ENCODE measurements at regions not wholly inside any gene's neighbourhood (a gene's known extent, or its start where the extent isn't known, plus 50 kb on each side); places are given as distances from the start of the nearest gene placed in this dataset.

DNA sequence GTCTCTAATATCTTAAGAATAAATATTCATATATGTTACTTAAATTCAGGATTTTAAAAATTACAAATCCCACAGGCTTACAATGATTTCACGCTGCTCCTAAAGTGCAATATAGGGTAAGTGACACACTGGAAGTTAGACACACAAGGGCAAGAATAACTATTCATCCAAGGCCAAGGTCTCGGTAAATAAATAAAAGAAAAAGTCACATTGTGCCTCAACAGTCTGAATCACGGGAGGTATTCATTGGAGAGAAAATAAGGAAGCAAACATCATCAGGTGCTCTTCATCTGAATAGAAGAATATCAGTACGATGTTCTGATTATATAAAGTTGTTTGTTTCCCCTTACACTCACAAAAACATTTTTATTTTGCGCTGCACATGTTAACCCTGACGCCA lies 820.2 kb downstream of the TRIB2 start (continued):
- TF ChIP-seq THYN1 (CRISPR knock-in tag; IDR thresholded peaks at IDR 0.05; ENCODE audit: borderline replicate concordance, low read depth) (no peak), IKZF1 (IDR thresholded peaks at IDR 0.05) (no peak), BATF2 (CRISPR knock-in tag; IDR thresholded peaks at IDR 0.05) (no peak), ZNF343 (CRISPR knock-in tag; IDR thresholded peaks at IDR 0.05) (no peak), SRSF9 (IDR thresholded peaks at IDR 0.05; ENCODE audit: borderline replicate concordance, insufficient read depth, low read depth, low read length, poor library complexity, severe bottlenecking) (no peak), NFKBIZ (CRISPR knock-in tag; IDR thresholded peaks at IDR 0.05) (no peak), CHCHD3 (CRISPR knock-in tag; IDR thresholded peaks at IDR 0.05) (no peak)

DNA sequence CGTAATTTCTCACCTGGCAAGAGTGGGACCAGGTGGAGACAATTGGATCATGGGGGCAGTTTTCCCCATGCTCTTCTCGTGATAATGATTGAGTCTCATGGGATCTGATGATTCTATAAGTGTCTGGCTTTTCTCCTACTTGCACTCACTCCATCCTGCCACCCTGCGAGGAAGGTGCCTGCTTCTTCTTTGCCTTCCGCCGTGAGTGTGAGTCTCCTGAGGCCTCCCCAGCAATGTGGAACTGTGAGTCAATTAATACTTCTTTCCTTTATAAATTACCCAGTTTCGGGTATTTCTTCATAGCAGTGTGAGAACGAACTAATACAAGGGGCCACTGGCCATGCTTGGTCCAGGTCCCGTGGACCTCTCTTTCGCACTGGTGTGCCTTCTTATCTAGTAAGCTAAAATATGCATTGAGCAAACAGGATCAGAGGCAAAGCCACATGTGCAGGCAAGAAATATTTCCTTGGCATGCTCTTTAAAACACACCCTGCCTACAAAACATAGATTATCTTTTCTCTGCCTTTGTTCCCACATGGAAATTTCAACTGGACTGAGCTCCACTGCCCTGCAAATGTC lies 821.1 kb downstream of the TRIB2 start:
- Histone ChIP-seq H3K27ac (ENCODE audit: extremely low read length, insufficient read depth, low read length) (no peak overlapping the region), H3K36me3 (replicated peaks in 1 of 2; ENCODE audit: control insufficient read depth in 1 of 2, insufficient read depth in 2 of 2, low read length in 2 of 2) (no peaks in the 10 kb centered on the region), H3K4me1 (ENCODE audit: insufficient read depth, low read length) (peaks cover 16% of the 10 kb centered on the region; the same call in 1 of the 2 replicates), H4K20me1 (ENCODE audit: insufficient read depth, low read length) (no peaks in the 10 kb centered on the region), H3K4me3 (replicated peaks in 1 of 3; ENCODE audit: insufficient read depth in 1 of 3, low read depth in 2 of 3, low read length in 3 of 3) (peak overlapping the region; percentile 20 to 37 (median 30); a peak in 5 of 6 replicates), H3K9ac (ENCODE audit: insufficient read depth, low read depth, low read length) (0 out of 2 replicates have a peak overlapping the region, but pooled peaks have one; percentile 15), H3K9me3 (ENCODE audit: low read length) (peaks cover 68% of the 10 kb centered on the region), H2AFZ (ENCODE audit: low read length) (no peak overlapping the region), H3K4me2 (ENCODE audit: low read depth, low read length) (peak overlapping the region; percentile 48), H3K79me2 (ENCODE audit: insufficient read depth, low read length) (peaks cover 2% of the 10 kb centered on the region), H3K27me3 (ENCODE audit: control insufficient read depth in 1 of 2, insufficient read depth in 2 of 2, low read length in 2 of 2) (no peaks in the 10 kb centered on the region; a peak in 1 of 5 replicates)
- no peak for FAIRE-seq
- CTCF ChIA-PET (ENCODE audit: low intra/inter-chr PET ratio, low total read pairs) = no interaction called here
- peak; percentile 52 for ATAC-seq
- TSS peak; percentile 84 for BruUV-seq (replicated peaks)
- peak; percentile 42 for DNase-seq (ENCODE audit: low spot score)
- intact Hi-C loops (cut with micrococcal nuclease; ENCODE audit: unreplicated experiment) = no loop called here
- in situ Hi-C loops (cut with HindIII; ENCODE audit: extremely low pct_ligation_motif_present, low pct_unique_long_range_greater_than_20kb) = no loop called here
- 21% methylated on average over 9 of the region's 9 CpGs for WGBS (ENCODE audit: low lambda C conversion rate)
- POLR2A ChIA-PET = no interaction called here
- TF ChIP-seq ZNF879 (CRISPR knock-in tag; IDR thresholded peaks at IDR 0.05) (no peak), ZNF562 (CRISPR knock-in tag; IDR thresholded peaks at IDR 0.05; ENCODE audit: borderline replicate concordance) (no peak), SNAI1 (CRISPR knock-in tag; IDR thresholded peaks at IDR 0.05; ENCODE audit: borderline replicate concordance) (no peak), DRAP1 (CRISPR knock-in tag; IDR thresholded peaks at IDR 0.05) (no peak), ZNF431 (CRISPR knock-in tag; IDR thresholded peaks at IDR 0.05; ENCODE audit: borderline replicate concordance, low read depth) (no peak), ZNF530 (CRISPR knock-in tag; IDR thresholded peaks at IDR 0.05; ENCODE audit: low read depth) (no peak), ZNF101 (CRISPR knock-in tag; IDR thresholded peaks at IDR 0.05; ENCODE audit: borderline replicate concordance, low read depth) (no peak), NR2C2 (CRISPR knock-in tag; IDR thresholded peaks at IDR 0.05; ENCODE audit: borderline replicate concordance) (no peak), ZC3H4 (CRISPR knock-in tag; IDR thresholded peaks at IDR 0.05; ENCODE audit: borderline replicate concordance) (no peak), ZBTB42 (CRISPR knock-in tag; IDR thresholded peaks at IDR 0.05) (no peak), SIX4 (CRISPR knock-in tag; IDR thresholded peaks at IDR 0.05) (no peak), CBX5 (CRISPR knock-in tag; IDR thresholded peaks at IDR 0.05; ENCODE audit: borderline replicate concordance) (no peak), PAF1 (CRISPR knock-in tag; IDR thresholded peaks at IDR 0.05) (no peak), THAP7 (CRISPR knock-in tag; IDR thresholded peaks at IDR 0.05) (no peak)
- TF ChIP-seq, protein P1, sequence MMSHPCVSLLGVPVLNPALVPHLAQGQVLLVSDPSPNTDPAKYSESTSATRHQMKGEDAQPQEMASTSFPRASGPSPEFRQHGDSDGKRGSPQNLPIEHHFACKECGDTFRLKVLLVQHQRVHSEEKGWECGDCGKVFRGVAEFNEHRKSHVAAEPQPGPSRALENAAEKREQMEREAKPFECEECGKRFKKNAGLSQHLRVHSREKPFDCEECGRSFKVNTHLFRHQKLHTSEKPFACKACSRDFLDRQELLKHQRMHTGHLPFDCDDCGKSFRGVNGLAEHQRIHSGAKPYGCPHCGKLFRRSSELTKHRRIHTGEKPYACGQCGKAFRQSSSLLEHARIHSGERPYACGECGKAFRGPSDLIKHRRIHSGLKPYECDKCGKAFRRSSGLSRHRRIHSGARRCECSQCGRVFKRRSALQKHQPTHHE (CRISPR knock-in tag; IDR thresholded peaks at IDR 0.05; ENCODE audit: borderline replicate concordance) = no peak

Data from HepG2 (cell line).